B cell (primary cell): ENCODE measurements at regions not wholly inside any gene's neighbourhood (a gene's known extent, or its start where the extent isn't known, plus 50 kb on each side); places are given as distances from the start of the nearest gene placed in this dataset.

Source experiments
- ATAC-seq: fragments of 200-7000 bp; cut with Tn5 transposase; one replicate; pipeline ENCODE4 v1.10.0; 2021; ENCODE audit warnings: low read depth, mild to moderate bottlenecking, moderate number of reproducible peaks, moderate library complexity
- CTCF ChIA-PET: fragments of 350-600 bp; sonication (Branson Sonifier 250); formaldehyde crosslinking; loops from one replicate; lab custom pipeline; 2021; ENCODE audit warnings: antibody characterized with exemption, inconsistent platforms; lab: Charles Lee
- POLR2A ChIA-PET: fragments of 350-600 bp; sonication (Branson Sonifier 250); formaldehyde crosslinking; loops from one replicate; lab custom pipeline; 2021; ENCODE audit warnings: antibody characterized with exemption; lab: Charles Lee
- DNase-seq: peaks from one replicate; pipeline ENCODE4 v3.0.0; 2013
- H2AFZ ChIP-seq: 2 replicates; pipeline ENCODE4 v1.6.1; 2012; ENCODE audit warnings: mild to moderate bottlenecking, low read depth, low read length; ENCODE audit not compliant: insufficient read depth, poor library complexity, severe bottlenecking
- H3K27ac ChIP-seq, 2 donors: 1 replicate in 1 of 2; 2 replicates in 1 of 2; pipeline ENCODE4 v1.5.1; 2012 to 2013; ENCODE audit warnings: low read length in 2 of 2, mild to moderate bottlenecking in 2 of 2, moderate library complexity in 1 of 2
- H3K27me3 ChIP-seq, 4 experiments: fragments of 200-600 bp in 1 of 4; sonication (generic) in 1 of 4; replicated peaks in 1 of 4; 1 replicate in 2 of 4; 2 replicates in 2 of 4; pipeline versions ENCODE4 v1.6.1 to v1.7.0; 2013 to 2016; ENCODE audit warnings: low read length in 3 of 4, mild to moderate bottlenecking in 2 of 4, mixed read lengths in 1 of 4, moderate library complexity in 1 of 4; ENCODE audit not compliant: insufficient read depth in 4 of 4, control insufficient read depth in 3 of 4; ENCODE audit errors: control extremely low read depth in 1 of 4
- H3K36me3 ChIP-seq, 2 experiments: replicated peaks in 1 of 2; 1 replicate in 1 of 2; 2 replicates in 1 of 2; pipeline versions ENCODE4 v1.6.1 to v1.7.1; 2013; ENCODE audit warnings: low read length in 1 of 2; ENCODE audit not compliant: insufficient read depth in 2 of 2, control insufficient read depth in 1 of 2; ENCODE audit errors: control extremely low read depth in 1 of 2, extremely low read depth in 1 of 2
- H3K4me1 ChIP-seq, 2 donors: fragments of 200-600 bp in 1 of 2; sonication (generic) in 1 of 2; 1 replicate in 1 of 2; 2 replicates in 1 of 2; pipeline versions ENCODE4 v1.5.1 to v1.6.1; 2013 to 2017; ENCODE audit warnings: low read length in 2 of 2; ENCODE audit not compliant: control insufficient read depth in 2 of 2, insufficient read depth in 2 of 2
- H3K4me2 ChIP-seq: replicated peaks from 2 replicates; pipeline ENCODE3; 2012; ENCODE audit warnings: mild to moderate bottlenecking, low read depth, low read length; ENCODE audit not compliant: poor library complexity, severe bottlenecking
- H3K4me3 ChIP-seq, 5 experiments: fragments of 200-600 bp in 1 of 5; sonication (generic) in 1 of 5; 1 replicate in 3 of 5; 2 replicates in 2 of 5; pipeline versions ENCODE4 v1.5.1 to v1.7.0; 2011 to 2016; ENCODE audit warnings: low read length in 4 of 5, mild to moderate bottlenecking in 4 of 5, low read depth in 2 of 5, control low read depth in 1 of 5, moderate library complexity in 1 of 5; ENCODE audit not compliant: insufficient read depth in 1 of 5; ENCODE audit errors: control extremely low read depth in 1 of 5, extremely low read depth in 1 of 5
- H3K79me2 ChIP-seq: fragments of 200-600 bp; sonication (generic); one replicate; pipeline ENCODE4 v1.6.0; 2016; ENCODE audit warnings: low read length; ENCODE audit not compliant: control insufficient read depth, insufficient read depth
- H3K9ac ChIP-seq: fragments of 200-600 bp; sonication (generic); 2 replicates; pipeline ENCODE4 v1.6.1; 2017; ENCODE audit warnings: mild to moderate bottlenecking, low read length, moderate library complexity
- H3K9me3 ChIP-seq, 3 donors: one replicate each; pipeline versions ENCODE4 v1.6.1 to v1.7.1; 2013; ENCODE audit warnings: low read length in 2 of 3; ENCODE audit not compliant: control insufficient read depth in 2 of 3, insufficient read depth in 1 of 3; ENCODE audit errors: control extremely low read depth in 1 of 3
- H4K20me1 ChIP-seq: 2 replicates; pipeline ENCODE4 v1.6.0; 2012; ENCODE audit warnings: mild to moderate bottlenecking, low read length; ENCODE audit not compliant: insufficient read depth, control insufficient read depth, poor library complexity, severe bottlenecking
- H3K27ac Mint-ChIP-seq: one replicate; pipeline ENCODE4 v1.8.0; 2021; ENCODE audit warnings: mixed read lengths
- H3K27me3 Mint-ChIP-seq: one replicate; pipeline ENCODE4 v1.8.0; 2021; ENCODE audit warnings: mixed read lengths
- H3K4me1 Mint-ChIP-seq: one replicate; pipeline ENCODE4 v1.8.0; 2021; ENCODE audit warnings: mixed read lengths
- H3K4me3 Mint-ChIP-seq: one replicate; pipeline ENCODE4 v1.8.0; 2021; ENCODE audit warnings: mixed read lengths
- H3K9me3 Mint-ChIP-seq: one replicate; pipeline ENCODE4 v1.8.0; 2022; ENCODE audit warnings: mixed read lengths; ENCODE audit not compliant: insufficient read depth
- CTCF ChIP-seq: fragments of 200-600 bp; IDR thresholded peaks from one replicate; pipeline ENCODE4 v1.8.0; 2022; ENCODE audit warnings: antibody characterized with exemption, mild to moderate bottlenecking
- EZH2 ChIP-seq: IDR thresholded peaks from 2 replicates; pipeline ENCODE4 v1.6.1; 2012; ENCODE audit warnings: borderline replicate concordance, low read depth, mild to moderate bottlenecking, moderate library complexity, low read length; ENCODE audit not compliant: insufficient read depth, poor library complexity, severe bottlenecking
- WGBS: methylation state at CpG from one replicate; pipeline ENCODE4 v1.1.5; 2013; ENCODE audit warnings: missing lambda C conversion rate; ENCODE audit not compliant: insufficient coverage; 5-methylcytosine and 5-hydroxymethylcytosine counted together
- intact Hi-C: fragments of 100-400 bp; cut with micrococcal nuclease; formaldehyde crosslinking; loops from one replicate; pipeline ENCODE4 v1.10.0; 2022

- H3K4me2 ChIP-seq = no peak overlapping the region
- H3K27ac Mint-ChIP-seq = peak overlapping the region; percentile 85
- peaks cover 32% of the 10 kb centered on the region in 2 donors for H3K4me1 ChIP-seq
- ATAC-seq = no peak
- no peak for DNase-seq
- TF ChIP-seq EZH2 (no peak), CTCF (no peak)
- H3K9me3 ChIP-seq = peaks cover 0 to 6% (median 0%) of the 10 kb centered on the region in 3 donors
- no peaks in the 10 kb centered on the region for H4K20me1 ChIP-seq
- H3K9ac ChIP-seq = no peak overlapping the region
- H3K4me1 Mint-ChIP-seq = peaks cover 38% of the 10 kb centered on the region
- no peak overlapping the region for H3K4me3 ChIP-seq
- intact Hi-C loops = loop anchor here (2.0 kb wide), 1 partner anchor 487 kb away; no protein-coding TSS in a partner anchor
- no peaks in the 10 kb centered on the region for H3K27me3 Mint-ChIP-seq
- peak overlapping the region; percentile 77 to 94 for H3K27ac ChIP-seq
- H3K4me3 Mint-ChIP-seq = peak overlapping the region; percentile 19
- no peaks in the 10 kb centered on the region for H3K9me3 Mint-ChIP-seq
- POLR2A ChIA-PET = no interaction called here
- 100% methylated on average over 3 of the region's 12 CpGs for WGBS
- no peaks in the 10 kb centered on the region for H3K79me2 ChIP-seq
- CTCF ChIA-PET = no interaction called here
- no peaks in the 10 kb centered on the region for H3K36me3 ChIP-seq
- H2AFZ ChIP-seq = peak overlapping the region; percentile 17
- no peaks in the 10 kb centered on the region for H3K27me3 ChIP-seq
Observed at GRCh38 chr5:89315286-89316100, 432.5 kb upstream of the MEF2C start.
